Caki2 (cell line): ENCODE measurements at regions not wholly inside any gene's neighbourhood (a gene's known extent, or its start where the extent isn't known, plus 50 kb on each side); places are given as distances from the start of the nearest gene placed in this dataset.

Experiments
- DNase-seq: peaks from one replicate; pipeline ENCODE4 v3.0.0-alpha.2; 2015; ENCODE audit warnings: low read depth
- in situ Hi-C: cut with HindIII; loops from 2 replicates; pipeline ENCODE4 v1.10.0; 2016; ENCODE audit warnings: low sequenced_read_pairs, low pct_unique_long_range_greater_than_20kb, mixed read lengths

- in situ Hi-C loops, result no loop called here
- no peak for DNase-seq
These were observed 800.0 kb upstream of the IGFBP7 start for GRCh38 chr4:57910151-57910550.

DNA sequence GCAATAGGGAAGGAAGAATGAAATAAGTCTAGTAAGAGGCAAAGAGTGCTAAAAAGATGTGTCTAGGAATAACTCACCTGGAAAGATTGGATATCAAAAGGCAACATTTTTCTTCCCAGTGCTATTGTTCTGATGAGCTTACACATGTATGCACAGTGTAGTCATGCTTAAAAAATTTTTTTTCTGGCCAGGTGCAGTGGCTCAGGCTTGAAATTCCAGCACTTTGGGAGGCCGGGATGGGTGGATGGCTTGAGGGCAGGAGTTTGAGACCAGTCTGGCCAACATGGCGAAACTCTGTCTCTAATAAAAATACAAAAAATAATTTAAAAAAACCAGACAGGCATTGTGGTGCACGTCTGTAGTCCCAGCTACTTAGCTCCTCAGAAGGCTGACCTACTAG, 795.8 kb upstream of the IGFBP7 start:
- in situ Hi-C loops, result no loop called here
- no peak for DNase-seq

DNA sequence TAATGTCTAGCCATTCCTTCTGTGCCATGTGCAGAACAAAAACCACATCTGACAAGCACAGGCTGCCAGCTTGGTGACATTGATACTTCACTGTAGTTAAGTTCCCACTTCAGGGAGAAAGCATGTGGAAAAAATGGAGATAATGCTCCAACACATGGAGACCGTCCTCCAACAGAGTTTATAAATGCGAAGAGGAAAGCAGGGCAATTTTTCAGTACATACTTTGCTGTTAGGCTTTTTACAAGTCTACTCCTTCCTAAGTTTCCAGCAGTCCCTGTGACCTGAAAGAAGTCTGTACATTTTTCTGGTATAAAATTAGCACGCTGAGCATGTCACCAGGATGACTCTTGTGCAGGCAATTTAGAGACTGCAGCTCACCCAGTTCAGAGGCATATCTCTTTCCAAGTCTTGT, 766.9 kb upstream of the IGFBP7 start:
- in situ Hi-C loops, result no loop called here
- DNase-seq, result no peak

GRCh38 chr4:57875829-57876392, 765.7 kb upstream of the IGFBP7 start:
- no peak for DNase-seq
- in situ Hi-C loops, result no loop called here

DNA sequence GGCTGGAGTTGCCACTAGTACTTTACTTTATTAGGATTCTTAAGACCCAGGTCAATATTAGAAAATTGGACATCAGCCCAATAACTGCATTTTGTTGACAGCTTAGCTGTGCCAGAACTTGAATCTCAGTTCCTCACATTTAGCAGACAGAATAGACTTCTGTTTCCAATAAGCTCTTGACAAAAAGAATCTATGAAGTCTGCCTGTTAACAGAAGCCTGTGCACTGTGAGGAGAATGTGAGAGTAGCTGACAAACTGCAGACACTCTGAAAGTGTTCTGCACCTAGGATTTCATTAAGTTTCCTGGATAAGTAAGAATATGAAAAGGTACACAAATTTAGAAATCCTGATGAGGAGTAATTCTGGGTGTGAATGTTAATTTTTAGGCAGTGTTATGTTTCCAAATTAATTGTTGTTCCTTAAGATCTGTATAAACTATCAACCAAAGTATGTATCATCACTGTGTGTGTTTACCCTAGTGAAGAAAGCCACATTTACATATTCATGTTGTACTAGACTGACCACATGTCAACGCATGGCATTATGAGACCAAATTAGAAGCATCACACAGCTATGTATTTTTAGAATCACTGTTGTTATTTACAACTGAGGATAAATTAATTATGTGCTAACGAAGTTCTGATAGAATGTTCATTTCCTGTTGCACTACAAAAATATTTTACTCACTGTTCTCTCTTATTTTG, 756.4 kb upstream of the IGFBP7 start:
- no peak for DNase-seq
- in situ Hi-C loops, result no loop called here

GRCh38 chr4:57865264-57865663, 755.1 kb upstream of the IGFBP7 start:
- no peak for DNase-seq
- in situ Hi-C loops, result no loop called here

DNA sequence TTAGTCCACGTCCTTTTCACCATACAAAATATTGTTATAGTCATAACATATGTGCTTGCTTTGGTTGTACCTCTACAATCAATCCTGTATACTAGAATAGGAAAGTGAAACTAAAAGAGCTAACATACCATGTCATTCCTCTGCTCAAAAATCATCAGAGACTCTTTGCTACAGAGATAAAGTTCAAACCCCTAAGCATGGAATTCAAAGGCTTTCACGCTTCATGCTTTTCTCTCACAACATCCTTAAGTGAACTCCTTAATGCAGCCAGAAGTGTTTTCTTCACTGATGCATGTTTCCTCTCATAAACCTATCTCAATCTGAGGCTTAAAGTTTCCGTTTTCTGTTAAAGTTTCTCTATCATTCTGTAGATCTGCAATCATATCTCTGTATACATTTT, 744.6 kb upstream of the IGFBP7 start:
- no peak for DNase-seq

DNA sequence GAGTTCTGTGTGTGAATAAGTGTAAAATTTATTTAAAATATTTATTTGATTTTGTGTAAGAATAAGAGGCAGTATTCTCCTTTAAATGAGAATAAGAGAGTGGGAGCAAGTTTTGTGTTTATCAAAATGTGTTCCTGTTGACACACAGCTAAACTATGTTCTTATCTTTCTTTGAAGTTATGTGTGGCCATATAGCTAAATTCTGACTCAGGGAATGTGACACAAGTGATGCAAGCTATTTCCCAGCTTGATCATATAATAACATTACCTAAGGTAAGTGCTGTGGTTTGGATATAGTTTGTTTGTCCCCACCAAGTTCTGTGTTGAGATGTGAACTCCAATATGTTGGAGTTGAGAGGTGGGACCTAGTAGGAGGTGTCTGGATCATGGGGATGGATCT, 740.0 kb upstream of the IGFBP7 start:
- no peak for DNase-seq
- in situ Hi-C loops, result no loop called here

More for the DNA sequence above, 744.6 kb upstream of the IGFBP7 start:
- in situ Hi-C loops, result no loop called here

- no peak for DNase-seq
- in situ Hi-C loops, result no loop called here
These were observed 721.9 kb upstream of the IGFBP7 start for GRCh38 chr4:57832083-57832482.

- in situ Hi-C loops, result no loop called here
- no peak for DNase-seq
These were observed 679.5 kb upstream of the IGFBP7 start for GRCh38 chr4:57789666-57790065.

DNA sequence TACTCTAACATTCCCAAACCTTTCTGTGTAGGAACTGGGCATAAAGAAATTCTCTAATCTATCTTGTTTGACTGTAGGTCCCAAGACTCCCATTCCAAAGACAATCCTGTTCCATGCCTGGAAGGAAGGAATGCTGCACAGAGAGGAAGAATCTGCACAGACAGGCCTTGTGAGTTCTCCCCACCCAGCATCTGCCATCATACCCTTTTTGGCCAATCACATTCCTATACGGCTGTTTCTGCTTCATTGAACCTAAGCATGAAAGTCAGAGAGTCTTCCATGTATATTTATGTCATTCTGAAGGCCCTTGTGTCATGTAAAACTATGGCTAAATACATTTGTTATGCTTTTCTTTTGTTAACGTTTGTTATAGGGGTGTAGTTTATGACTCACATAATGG, 667.7 kb upstream of the IGFBP7 start:
- no peak for DNase-seq
- in situ Hi-C loops, result no loop called here

- in situ Hi-C loops, result no loop called here
- no peak for DNase-seq
These were observed 664.5 kb upstream of the IGFBP7 start for GRCh38 chr4:57774681-57775080.

DNA sequence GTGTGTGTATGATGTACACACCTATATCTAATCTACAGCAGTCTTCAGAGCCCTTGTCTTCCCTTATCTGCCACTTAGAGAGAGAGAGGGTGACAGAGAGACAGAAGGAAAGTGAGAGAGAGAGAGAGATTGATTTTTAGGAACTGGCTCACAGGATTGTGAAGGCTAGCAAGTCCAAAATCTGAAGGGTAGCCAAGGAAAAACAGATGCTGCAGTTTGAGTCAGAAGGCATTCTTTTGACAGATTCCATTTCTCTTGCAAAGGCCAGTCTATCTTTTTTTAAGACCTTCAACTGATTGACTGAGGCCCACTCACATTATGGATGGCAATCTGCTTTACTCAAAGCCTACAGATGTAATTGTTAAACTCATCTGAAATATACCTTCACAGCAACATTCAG, 664.0 kb upstream of the IGFBP7 start:
- no peak for DNase-seq
- in situ Hi-C loops, result no loop called here

GRCh38 chr4:57766341-57766740, 656.2 kb upstream of the IGFBP7 start:
- in situ Hi-C loops, result no loop called here
- no peak for DNase-seq

- DNase-seq, result no peak
These were observed 654.7 kb upstream of the IGFBP7 start for GRCh38 chr4:57764856-57765255.

GRCh38 chr4:57763070-57763469, 652.9 kb upstream of the IGFBP7 start:
- peak; percentile 8 for DNase-seq

More at GRCh38 chr4:57764856-57765255, 654.7 kb upstream of the IGFBP7 start:
- in situ Hi-C loops, result no loop called here

DNA sequence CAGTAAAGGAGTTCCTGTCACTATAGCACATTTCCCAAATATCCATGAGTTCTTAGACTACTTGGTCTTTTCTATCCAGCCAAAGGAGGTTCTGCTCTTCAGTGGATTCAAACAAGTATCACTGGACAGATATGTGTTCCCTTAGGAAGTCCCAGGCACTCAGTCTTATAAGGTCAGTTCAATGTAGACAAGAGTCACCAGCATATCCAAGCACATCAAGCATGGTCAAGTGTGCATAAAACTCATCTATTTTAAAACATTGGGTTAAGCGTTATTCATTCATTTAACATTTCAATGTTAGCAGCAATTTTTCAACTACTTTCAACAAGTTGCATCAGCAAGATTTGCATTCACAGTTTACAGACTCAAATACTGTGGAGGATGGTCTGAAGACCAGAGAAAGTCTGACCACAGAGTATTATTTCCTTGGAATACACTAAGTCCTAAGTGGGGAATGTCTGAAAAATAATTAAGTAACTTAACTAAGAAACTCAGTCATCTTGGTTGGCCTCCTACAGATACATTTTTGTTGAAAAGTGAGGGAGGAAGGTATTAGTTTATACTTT, 630.5 kb upstream of the IGFBP7 start:
- no peak for DNase-seq
- in situ Hi-C loops, result no loop called here

More at GRCh38 chr4:57763070-57763469, 652.9 kb upstream of the IGFBP7 start:
- in situ Hi-C loops, result no loop called here

DNA sequence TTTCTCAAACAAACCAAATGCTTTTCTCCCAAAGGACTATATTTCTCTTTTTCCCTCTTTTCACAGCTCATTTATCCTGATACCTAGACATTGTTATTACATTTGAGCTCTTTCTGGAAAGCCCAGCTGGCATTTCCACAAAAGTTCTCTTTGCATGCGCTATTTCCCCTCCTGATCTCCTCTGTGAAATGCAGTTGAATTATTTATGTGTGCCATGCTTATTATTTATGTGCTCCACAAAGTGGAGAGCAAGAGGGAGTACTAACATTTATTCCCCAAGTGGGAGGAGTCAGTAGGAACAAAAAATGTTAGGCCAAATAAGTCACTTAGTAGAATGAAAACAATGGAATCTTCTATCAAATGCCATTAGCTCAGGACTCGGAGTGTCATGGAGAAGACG, 626.6 kb upstream of the IGFBP7 start:
- no peak for DNase-seq
- in situ Hi-C loops, result no loop called here

DNA sequence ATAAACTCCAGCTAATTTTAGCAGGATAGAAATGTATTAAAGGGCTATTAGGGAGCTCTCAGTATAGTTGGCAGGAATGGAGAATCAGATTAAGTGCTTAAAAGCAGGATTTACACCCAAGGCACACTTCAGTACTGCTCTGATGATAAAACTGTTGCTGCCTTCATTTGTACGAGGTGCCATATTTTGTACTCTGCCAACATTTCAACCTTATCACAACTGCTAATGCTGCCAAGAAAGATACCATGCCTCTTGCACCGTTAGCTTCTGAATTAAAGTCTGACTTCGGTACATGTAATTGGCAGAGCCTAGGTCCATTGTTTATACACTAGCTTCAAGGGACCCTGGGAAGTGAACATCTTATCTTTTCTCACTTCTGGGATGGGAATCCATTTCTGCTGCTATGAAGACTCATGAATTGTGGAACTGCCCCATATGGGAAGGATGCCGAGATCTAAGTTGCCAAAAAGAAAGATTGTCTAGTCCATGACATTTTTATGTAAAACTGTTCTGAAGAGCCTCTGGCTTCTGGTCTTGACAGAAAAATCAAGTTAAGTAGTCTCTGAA, 624.0 kb upstream of the IGFBP7 start:
- in situ Hi-C loops, result no loop called here
- DNase-seq, result no peak
